ENCODE measurements at regions not wholly inside any gene's neighbourhood (a gene's known extent, or its start where the extent isn't known, plus 50 kb on each side); places are given as distances from the start of the nearest gene placed in this dataset.

GRCh38 chr11:115652094-115652493, 147.9 kb upstream of the CADM1 start:
- TF ChIP-seq EZH2phosphoT487 (IDR thresholded peaks at IDR 0.05; ENCODE audit: low read depth) (no peak), CTCF (IDR thresholded peaks at IDR 0.05; ENCODE audit: low read depth, low read length) (no peak)
- Histone ChIP-seq H3K27me3 (ENCODE audit: low read depth, low read length) (peaks cover 10% of the 10 kb centered on the region; the same call in 1 of the 2 replicates), H3K36me3 (replicated peaks; ENCODE audit: low read depth, low read length) (no peaks in the 10 kb centered on the region), H3K9ac (ENCODE audit: low read length) (no peak overlapping the region), H3K27ac (ENCODE audit: low read length) (no peak overlapping the region), H3K79me2 (ENCODE audit: low read length) (no peaks in the 10 kb centered on the region), H2AFZ (ENCODE audit: low read depth, low read length) (no peak overlapping the region), H3K4me2 (ENCODE audit: low read length) (no peak overlapping the region), H3K4me3 (ENCODE audit: low read length) (no peak overlapping the region), H3K9me3 (ENCODE audit: insufficient read depth, low read length) (no peaks in the 10 kb centered on the region), H3K4me1 (ENCODE audit: low read length) (no peaks in the 10 kb centered on the region), H4K20me1 (ENCODE audit: insufficient read depth, low read length) (no peaks in the 10 kb centered on the region)

- H3K27ac ChIP-seq (ENCODE audit: low read length): no peak overlapping the region
- H3K79me2 ChIP-seq (ENCODE audit: low read length): no peaks in the 10 kb centered on the region
- TF ChIP-seq EZH2phosphoT487 (IDR thresholded peaks at IDR 0.05; ENCODE audit: low read depth): no peak
- TF ChIP-seq CTCF (IDR thresholded peaks at IDR 0.05; ENCODE audit: low read depth, low read length): no peak
- H3K27me3 ChIP-seq (ENCODE audit: low read depth, low read length): peaks cover 14% of the 10 kb centered on the region
- no peak overlapping the region for H2AFZ ChIP-seq (ENCODE audit: low read depth, low read length)
- no peaks in the 10 kb centered on the region for H3K4me1 ChIP-seq (ENCODE audit: low read length)
- H3K9ac ChIP-seq (ENCODE audit: low read length): no peak overlapping the region
- H4K20me1 ChIP-seq (ENCODE audit: insufficient read depth, low read length): no peaks in the 10 kb centered on the region
- H3K36me3 ChIP-seq (replicated peaks; ENCODE audit: low read depth, low read length): no peaks in the 10 kb centered on the region
- H3K9me3 ChIP-seq (ENCODE audit: insufficient read depth, low read length): no peaks in the 10 kb centered on the region
- H3K4me3 ChIP-seq (ENCODE audit: low read length): no peak overlapping the region
- H3K4me2 ChIP-seq (ENCODE audit: low read length): no peak overlapping the region
Measured at GRCh38 chr11:115649461-115649860, 145.2 kb upstream of the CADM1 start.

GRCh38 chr11:115645631-115646317, 141.6 kb upstream of the CADM1 start:
- H2AFZ ChIP-seq (ENCODE audit: low read depth, low read length): no peak overlapping the region
- peaks cover 31% of the 10 kb centered on the region for H3K27me3 ChIP-seq (ENCODE audit: low read depth, low read length)
- H3K9ac ChIP-seq (ENCODE audit: low read length): no peak overlapping the region
- no peak overlapping the region for H3K27ac ChIP-seq (ENCODE audit: low read length)
- H3K9me3 ChIP-seq (ENCODE audit: insufficient read depth, low read length): no peaks in the 10 kb centered on the region
- no peaks in the 10 kb centered on the region for H3K79me2 ChIP-seq (ENCODE audit: low read length)
- H3K36me3 ChIP-seq (replicated peaks; ENCODE audit: low read depth, low read length): no peaks in the 10 kb centered on the region
- no peak overlapping the region for H3K4me2 ChIP-seq (ENCODE audit: low read length)
- no peaks in the 10 kb centered on the region for H3K4me1 ChIP-seq (ENCODE audit: low read length)
- TF ChIP-seq EZH2phosphoT487 (IDR thresholded peaks at IDR 0.05; ENCODE audit: low read depth) (no peak), CTCF (IDR thresholded peaks at IDR 0.05; ENCODE audit: low read depth, low read length) (no peak)
- no peaks in the 10 kb centered on the region for H4K20me1 ChIP-seq (ENCODE audit: insufficient read depth, low read length)
- H3K4me3 ChIP-seq (ENCODE audit: low read length): no peak overlapping the region

GRCh38 chr11:115644856-115645255, 140.6 kb upstream of the CADM1 start:
- H3K4me1 ChIP-seq (ENCODE audit: low read length): no peaks in the 10 kb centered on the region
- no peak overlapping the region for H2AFZ ChIP-seq (ENCODE audit: low read depth, low read length)
- no peak overlapping the region for H3K27ac ChIP-seq (ENCODE audit: low read length)
- no peak overlapping the region for H3K9ac ChIP-seq (ENCODE audit: low read length)
- no peak for TF ChIP-seq CTCF (IDR thresholded peaks at IDR 0.05; ENCODE audit: low read depth, low read length)
- TF ChIP-seq EZH2phosphoT487 (IDR thresholded peaks at IDR 0.05; ENCODE audit: low read depth): no peak
- H3K4me3 ChIP-seq (ENCODE audit: low read length): no peak overlapping the region
- H3K27me3 ChIP-seq (ENCODE audit: low read depth, low read length): peaks cover 35% of the 10 kb centered on the region
- H4K20me1 ChIP-seq (ENCODE audit: insufficient read depth, low read length): no peaks in the 10 kb centered on the region
- no peaks in the 10 kb centered on the region for H3K79me2 ChIP-seq (ENCODE audit: low read length)
- H3K9me3 ChIP-seq (ENCODE audit: insufficient read depth, low read length): no peaks in the 10 kb centered on the region
- no peak overlapping the region for H3K4me2 ChIP-seq (ENCODE audit: low read length)
- H3K36me3 ChIP-seq (replicated peaks; ENCODE audit: low read depth, low read length): no peaks in the 10 kb centered on the region

All from OCI-LY3 (cell line).